SK-N-SH (cell line): ENCODE measurements at regions not wholly inside any gene's neighbourhood (a gene's known extent, or its start where the extent isn't known, plus 50 kb on each side); places are given as distances from the start of the nearest gene placed in this dataset.
A peak's percentile ranks its signal among the peaks of the same experiment; 100 is the strongest.

Experiments
- CTCF ChIA-PET: fragments of 300-600, 350-600 bp; formaldehyde crosslinking; extraction: SDS; loops from one replicate; lab custom pipeline; 2021; lab: Yijun Ruan, JAX
- POLR2A ChIA-PET: fragments of 350-600 bp; sonication (Branson Sonifier 250); formaldehyde crosslinking; extraction: SDS; loops from one replicate; lab custom pipeline; 2020; ENCODE audit warnings: antibody characterized with exemption, inconsistent platforms; lab: Yijun Ruan, JAX
- DNase-seq: peaks from one replicate; pipeline ENCODE4 v3.0.0; 2012
- H2AFZ ChIP-seq: fragments of 200-600 bp; sonication (generic); 2 replicates; pipeline ENCODE4 v1.8.1; 2016; ENCODE audit warnings: antibody characterized with exemption, mild to moderate bottlenecking, low read depth
- H3F3A ChIP-seq: fragments of 200-600 bp; sonication (generic); replicated peaks from 2 replicates; pipeline ENCODE3; 2016; ENCODE audit warnings: antibody characterized with exemption, mild to moderate bottlenecking; ENCODE audit not compliant: insufficient read depth
- H3K27ac ChIP-seq, 2 experiments: fragments of 200-500 bp in 1 of 2; fragments of 200-600 bp in 1 of 2; sonication (Bioruptor generic) in 1 of 2; sonication (generic), shearing (Covaris generic) in 1 of 2; 2 replicates each; pipeline versions ENCODE4 v1.5.1 to v1.6.1; 2014 to 2016; ENCODE audit warnings: low read depth in 2 of 2, inconsistent platforms in 1 of 2, low read length in 1 of 2, mild to moderate bottlenecking in 1 of 2, mixed read lengths in 1 of 2
- H3K27me3 ChIP-seq: fragments of 200-600 bp; sonication (generic), shearing (Covaris generic); 2 replicates; pipeline ENCODE4 v1.6.1; 2016; ENCODE audit warnings: mixed run types; ENCODE audit not compliant: insufficient read depth
- H3K36me3 ChIP-seq, 2 experiments: fragments of 200-500 bp in 1 of 2; fragments of 200-600 bp in 1 of 2; sonication (Bioruptor generic) in 1 of 2; sonication (generic) in 1 of 2; replicated peaks in 1 of 2; 2 replicates each; pipeline versions ENCODE3 to v1.5.1; 2014 to 2016; ENCODE audit warnings: low read length in 1 of 2, mild to moderate bottlenecking in 1 of 2; ENCODE audit not compliant: insufficient read depth in 2 of 2, control insufficient read depth in 1 of 2
- H3K4me1 ChIP-seq, 2 experiments: fragments of 200-500 bp in 1 of 2; fragments of 200-600 bp in 1 of 2; sonication (Bioruptor generic) in 1 of 2; sonication (generic), shearing (Covaris generic) in 1 of 2; 2 replicates each; pipeline versions ENCODE4 v1.5.1 to v1.6.1; 2014 to 2016; ENCODE audit warnings: low read depth in 1 of 2, low read length in 1 of 2, mixed run types in 1 of 2; ENCODE audit not compliant: insufficient read depth in 2 of 2, control insufficient read depth in 1 of 2
- H3K4me2 ChIP-seq: fragments of 200-600 bp; sonication (generic), shearing (Covaris generic); 2 replicates; pipeline ENCODE4 v1.6.1; 2017; ENCODE audit warnings: mixed run types
- H3K4me3 ChIP-seq, 2 experiments: fragments of 200-500 bp in 1 of 2; fragments of 200-600 bp in 1 of 2; sonication (Bioruptor generic) in 1 of 2; sonication (generic), shearing (Covaris generic) in 1 of 2; 2 replicates each; pipeline versions ENCODE4 v1.5.1 to v1.8.1; 2014 to 2016; ENCODE audit warnings: low read depth in 2 of 2, inconsistent platforms in 1 of 2, low read length in 1 of 2, mild to moderate bottlenecking in 1 of 2, mixed read lengths in 1 of 2, moderate library complexity in 1 of 2
- H3K79me2 ChIP-seq: fragments of 200-600 bp; sonication (generic); 2 replicates; pipeline ENCODE4 v1.8.1; 2017; ENCODE audit warnings: mild to moderate bottlenecking; ENCODE audit not compliant: insufficient read depth
- H3K9ac ChIP-seq: fragments of 200-600 bp; sonication (generic); 2 replicates; pipeline ENCODE4 v1.6.1; 2017; ENCODE audit warnings: mixed run types
- H3K9me2 ChIP-seq: fragments of 200-600 bp; sonication (generic); 2 replicates; pipeline ENCODE4 v1.6.1; 2017; ENCODE audit warnings: mixed run types
- H3K9me3 ChIP-seq: fragments of 200-600 bp; sonication (generic); 2 replicates; pipeline ENCODE4 v1.6.1; 2017; ENCODE audit warnings: mixed run types, mild to moderate bottlenecking, moderate library complexity
- H4K20me1 ChIP-seq: fragments of 200-600 bp; sonication (generic); 2 replicates; pipeline ENCODE4 v1.6.1; 2017; ENCODE audit warnings: mild to moderate bottlenecking, mixed run types; ENCODE audit not compliant: insufficient read depth
- FOSL2 ChIP-seq: IDR thresholded peaks from 2 replicates; pipeline ENCODE4 v1.4.0; 2012; ENCODE audit warnings: low read depth, mild to moderate bottlenecking, moderate library complexity, borderline replicate concordance
- FOXJ3 ChIP-seq: sonication (generic); formaldehyde crosslinking; IDR thresholded peaks from 2 replicates; pipeline ENCODE4 v1.5.1; 2020; ENCODE audit warnings: mild to moderate bottlenecking, missing genetic modification reagents
- JUND ChIP-seq: IDR thresholded peaks from 2 replicates; pipeline ENCODE4 v1.4.0; 2012
- MEF2A ChIP-seq: IDR thresholded peaks from 2 replicates; pipeline ENCODE4 v1.4.0; 2012; ENCODE audit warnings: low read depth, borderline replicate concordance
- MXI1 ChIP-seq: IDR thresholded peaks from 2 replicates; pipeline ENCODE4 v1.6.1; 2012; ENCODE audit warnings: mild to moderate bottlenecking, low read depth, low read length, improper control_type of control experiment
- NFIC ChIP-seq: IDR thresholded peaks from 2 replicates; pipeline ENCODE4 v1.4.0; 2012; ENCODE audit warnings: borderline replicate concordance
- NRF1 ChIP-seq: IDR thresholded peaks from 2 replicates; pipeline ENCODE4 v1.6.1; 2012; ENCODE audit warnings: low read depth, mild to moderate bottlenecking, low read length
- RAD21 ChIP-seq: IDR thresholded peaks from 2 replicates; pipeline ENCODE4 v1.6.1; 2012; ENCODE audit warnings: mild to moderate bottlenecking, low read length
- RCOR1 ChIP-seq: fragments of 150-350 bp; IDR thresholded peaks from 2 replicates; pipeline ENCODE4 v1.6.1; 2017; ENCODE audit warnings: antibody characterized with exemption, low read length
- RFX5 ChIP-seq: IDR thresholded peaks from 2 replicates; pipeline ENCODE4 v1.6.1; 2012; ENCODE audit warnings: mild to moderate bottlenecking, improper control_type of control experiment, low read length
- SIN3A ChIP-seq: IDR thresholded peaks from 2 replicates; pipeline ENCODE4 v1.6.1; 2012; ENCODE audit warnings: low read depth, mild to moderate bottlenecking, low read length, moderate library complexity, borderline replicate concordance
- TCF12 ChIP-seq: IDR thresholded peaks from 2 replicates; pipeline ENCODE4 v1.4.0; 2012
- WGBS: methylation state at CpG from one replicate; pipeline ENCODE4 v1.1.6; 2017; ENCODE audit warnings: low lambda C conversion rate; 5-methylcytosine and 5-hydroxymethylcytosine counted together
- TF ChIP-seq, protein P1 (sequence below): IDR thresholded peaks from 2 replicates; pipeline ENCODE4 v1.6.1; 2012; ENCODE audit warnings: mild to moderate bottlenecking, low read depth, low read length, moderate library complexity
- TF ChIP-seq, protein P2 (sequence below): IDR thresholded peaks from 2 replicates; pipeline ENCODE4 v1.4.0; 2012; ENCODE audit warnings: low read depth, borderline replicate concordance
- TF ChIP-seq, protein P3 (sequence below): fragments of 150-350 bp; IDR thresholded peaks from 2 replicates; pipeline ENCODE4 v1.6.1; 2017; ENCODE audit warnings: antibody characterized with exemption, low read length, low read depth, borderline replicate concordance
- TF ChIP-seq, protein P4 (sequence below): IDR thresholded peaks from 2 replicates; pipeline ENCODE4 v1.4.0; 2012; ENCODE audit warnings: low read depth, borderline replicate concordance
- TF ChIP-seq, protein P5 (sequence below): IDR thresholded peaks from 2 replicates; pipeline ENCODE4 v1.4.0; 2012; ENCODE audit warnings: low read depth
- TF ChIP-seq, protein P6 (sequence below): fragments of 200-600 bp; sonication (generic); IDR thresholded peaks from 2 replicates; pipeline ENCODE4 v1.6.1; 2017; ENCODE audit warnings: antibody characterized with exemption, mild to moderate bottlenecking, moderate library complexity

DNA sequence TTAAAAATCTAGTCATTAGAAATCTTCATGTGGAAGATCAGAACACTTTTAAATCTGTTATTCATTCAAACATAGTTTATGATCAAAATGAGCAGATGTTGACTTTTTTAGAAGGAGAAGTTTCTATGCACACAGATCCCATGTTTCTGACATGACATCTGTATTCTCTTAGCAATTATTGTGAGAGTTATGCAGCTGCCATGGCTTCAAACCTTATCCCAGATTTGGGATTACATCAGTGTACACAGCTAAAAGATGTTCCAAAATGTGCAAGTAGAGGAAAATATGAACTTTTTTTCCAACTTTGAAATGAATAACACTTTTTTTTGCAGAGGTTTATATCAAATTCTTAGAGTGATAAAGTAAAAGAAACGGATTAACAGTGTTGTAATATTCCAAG lies 1166.9 kb downstream of the ZPLD1 start (continued):
- TF ChIP-seq, protein P1, sequence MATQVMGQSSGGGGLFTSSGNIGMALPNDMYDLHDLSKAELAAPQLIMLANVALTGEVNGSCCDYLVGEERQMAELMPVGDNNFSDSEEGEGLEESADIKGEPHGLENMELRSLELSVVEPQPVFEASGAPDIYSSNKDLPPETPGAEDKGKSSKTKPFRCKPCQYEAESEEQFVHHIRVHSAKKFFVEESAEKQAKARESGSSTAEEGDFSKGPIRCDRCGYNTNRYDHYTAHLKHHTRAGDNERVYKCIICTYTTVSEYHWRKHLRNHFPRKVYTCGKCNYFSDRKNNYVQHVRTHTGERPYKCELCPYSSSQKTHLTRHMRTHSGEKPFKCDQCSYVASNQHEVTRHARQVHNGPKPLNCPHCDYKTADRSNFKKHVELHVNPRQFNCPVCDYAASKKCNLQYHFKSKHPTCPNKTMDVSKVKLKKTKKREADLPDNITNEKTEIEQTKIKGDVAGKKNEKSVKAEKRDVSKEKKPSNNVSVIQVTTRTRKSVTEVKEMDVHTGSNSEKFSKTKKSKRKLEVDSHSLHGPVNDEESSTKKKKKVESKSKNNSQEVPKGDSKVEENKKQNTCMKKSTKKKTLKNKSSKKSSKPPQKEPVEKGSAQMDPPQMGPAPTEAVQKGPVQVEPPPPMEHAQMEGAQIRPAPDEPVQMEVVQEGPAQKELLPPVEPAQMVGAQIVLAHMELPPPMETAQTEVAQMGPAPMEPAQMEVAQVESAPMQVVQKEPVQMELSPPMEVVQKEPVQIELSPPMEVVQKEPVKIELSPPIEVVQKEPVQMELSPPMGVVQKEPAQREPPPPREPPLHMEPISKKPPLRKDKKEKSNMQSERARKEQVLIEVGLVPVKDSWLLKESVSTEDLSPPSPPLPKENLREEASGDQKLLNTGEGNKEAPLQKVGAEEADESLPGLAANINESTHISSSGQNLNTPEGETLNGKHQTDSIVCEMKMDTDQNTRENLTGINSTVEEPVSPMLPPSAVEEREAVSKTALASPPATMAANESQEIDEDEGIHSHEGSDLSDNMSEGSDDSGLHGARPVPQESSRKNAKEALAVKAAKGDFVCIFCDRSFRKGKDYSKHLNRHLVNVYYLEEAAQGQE = no peak
- TF ChIP-seq MEF2A = no peak
- TF ChIP-seq TCF12 = no peak
- TF ChIP-seq, protein P2, sequence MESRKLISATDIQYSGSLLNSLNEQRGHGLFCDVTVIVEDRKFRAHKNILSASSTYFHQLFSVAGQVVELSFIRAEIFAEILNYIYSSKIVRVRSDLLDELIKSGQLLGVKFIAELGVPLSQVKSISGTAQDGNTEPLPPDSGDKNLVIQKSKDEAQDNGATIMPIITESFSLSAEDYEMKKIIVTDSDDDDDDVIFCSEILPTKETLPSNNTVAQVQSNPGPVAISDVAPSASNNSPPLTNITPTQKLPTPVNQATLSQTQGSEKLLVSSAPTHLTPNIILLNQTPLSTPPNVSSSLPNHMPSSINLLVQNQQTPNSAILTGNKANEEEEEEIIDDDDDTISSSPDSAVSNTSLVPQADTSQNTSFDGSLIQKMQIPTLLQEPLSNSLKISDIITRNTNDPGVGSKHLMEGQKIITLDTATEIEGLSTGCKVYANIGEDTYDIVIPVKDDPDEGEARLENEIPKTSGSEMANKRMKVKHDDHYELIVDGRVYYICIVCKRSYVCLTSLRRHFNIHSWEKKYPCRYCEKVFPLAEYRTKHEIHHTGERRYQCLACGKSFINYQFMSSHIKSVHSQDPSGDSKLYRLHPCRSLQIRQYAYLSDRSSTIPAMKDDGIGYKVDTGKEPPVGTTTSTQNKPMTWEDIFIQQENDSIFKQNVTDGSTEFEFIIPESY = no peak

DNA sequence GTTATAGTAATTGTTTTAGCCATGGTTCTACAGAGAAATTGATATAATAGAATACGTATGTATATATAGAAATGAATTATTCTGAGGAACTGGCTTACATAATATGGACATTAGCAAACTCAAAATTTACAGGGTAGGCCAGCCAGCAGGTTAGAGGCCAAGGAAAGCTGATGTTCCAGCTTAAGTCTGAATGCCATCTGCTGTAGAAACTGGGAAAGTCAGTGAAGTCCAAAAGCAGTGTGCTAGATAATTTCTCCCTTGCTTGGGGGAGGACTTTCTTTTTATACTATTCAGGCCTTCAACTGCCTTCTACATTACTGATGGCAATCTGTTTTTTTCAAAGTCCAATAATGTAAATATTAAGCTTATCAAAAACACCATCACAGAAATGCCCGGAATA lies 1174.7 kb downstream of the ZPLD1 start:
- no peaks in the 10 kb centered on the region for H4K20me1 ChIP-seq
- TF ChIP-seq MEF2A (no peak), SIN3A (no peak), NFIC (no peak), MXI1 (no peak), FOXJ3 (no peak), FOSL2 (no peak), NRF1 (no peak), RAD21 (0 out of 2 replicates have a peak, but pooled peaks have one; percentile 15), RFX5 (no peak), JUND (no peak), RCOR1 (no peak)
- TF ChIP-seq, protein P1 = no peak
- TF ChIP-seq, protein P3, sequence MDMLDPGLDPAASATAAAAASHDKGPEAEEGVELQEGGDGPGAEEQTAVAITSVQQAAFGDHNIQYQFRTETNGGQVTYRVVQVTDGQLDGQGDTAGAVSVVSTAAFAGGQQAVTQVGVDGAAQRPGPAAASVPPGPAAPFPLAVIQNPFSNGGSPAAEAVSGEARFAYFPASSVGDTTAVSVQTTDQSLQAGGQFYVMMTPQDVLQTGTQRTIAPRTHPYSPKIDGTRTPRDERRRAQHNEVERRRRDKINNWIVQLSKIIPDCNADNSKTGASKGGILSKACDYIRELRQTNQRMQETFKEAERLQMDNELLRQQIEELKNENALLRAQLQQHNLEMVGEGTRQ = no peak
- TF ChIP-seq, protein P4, sequence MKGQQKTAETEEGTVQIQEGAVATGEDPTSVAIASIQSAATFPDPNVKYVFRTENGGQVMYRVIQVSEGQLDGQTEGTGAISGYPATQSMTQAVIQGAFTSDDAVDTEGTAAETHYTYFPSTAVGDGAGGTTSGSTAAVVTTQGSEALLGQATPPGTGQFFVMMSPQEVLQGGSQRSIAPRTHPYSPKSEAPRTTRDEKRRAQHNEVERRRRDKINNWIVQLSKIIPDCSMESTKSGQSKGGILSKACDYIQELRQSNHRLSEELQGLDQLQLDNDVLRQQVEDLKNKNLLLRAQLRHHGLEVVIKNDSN = no peak
- TF ChIP-seq, protein P5, sequence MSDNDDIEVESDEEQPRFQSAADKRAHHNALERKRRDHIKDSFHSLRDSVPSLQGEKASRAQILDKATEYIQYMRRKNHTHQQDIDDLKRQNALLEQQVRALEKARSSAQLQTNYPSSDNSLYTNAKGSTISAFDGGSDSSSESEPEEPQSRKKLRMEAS = no peak
- TF ChIP-seq, protein P6, sequence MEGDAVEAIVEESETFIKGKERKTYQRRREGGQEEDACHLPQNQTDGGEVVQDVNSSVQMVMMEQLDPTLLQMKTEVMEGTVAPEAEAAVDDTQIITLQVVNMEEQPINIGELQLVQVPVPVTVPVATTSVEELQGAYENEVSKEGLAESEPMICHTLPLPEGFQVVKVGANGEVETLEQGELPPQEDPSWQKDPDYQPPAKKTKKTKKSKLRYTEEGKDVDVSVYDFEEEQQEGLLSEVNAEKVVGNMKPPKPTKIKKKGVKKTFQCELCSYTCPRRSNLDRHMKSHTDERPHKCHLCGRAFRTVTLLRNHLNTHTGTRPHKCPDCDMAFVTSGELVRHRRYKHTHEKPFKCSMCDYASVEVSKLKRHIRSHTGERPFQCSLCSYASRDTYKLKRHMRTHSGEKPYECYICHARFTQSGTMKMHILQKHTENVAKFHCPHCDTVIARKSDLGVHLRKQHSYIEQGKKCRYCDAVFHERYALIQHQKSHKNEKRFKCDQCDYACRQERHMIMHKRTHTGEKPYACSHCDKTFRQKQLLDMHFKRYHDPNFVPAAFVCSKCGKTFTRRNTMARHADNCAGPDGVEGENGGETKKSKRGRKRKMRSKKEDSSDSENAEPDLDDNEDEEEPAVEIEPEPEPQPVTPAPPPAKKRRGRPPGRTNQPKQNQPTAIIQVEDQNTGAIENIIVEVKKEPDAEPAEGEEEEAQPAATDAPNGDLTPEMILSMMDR = 0 out of 2 replicates have a peak, but pooled peaks have one; percentile 15
- TF ChIP-seq, all 33 proteins: peak for 2
- CTCF ChIA-PET = no interaction called here

More for the DNA sequence above, 1174.7 kb downstream of the ZPLD1 start:
- Histone ChIP-seq H3K4me1 (no peaks in the 10 kb centered on the region; a peak in 1 of 4 replicates), H3F3A (no peaks in the 10 kb centered on the region), H3K9ac (no peak overlapping the region), H2AFZ (no peak overlapping the region), H3K79me2 (no peaks in the 10 kb centered on the region), H3K36me3 (no peaks in the 10 kb centered on the region), H3K4me2 (no peak overlapping the region), H3K27me3 (no peaks in the 10 kb centered on the region), H3K4me3 (no peak overlapping the region), H3K9me3 (no peaks in the 10 kb centered on the region), H3K9me2 (no peaks in the 10 kb centered on the region), H3K27ac (no peak overlapping the region)
- DNase-seq = no peak
- POLR2A ChIA-PET = no interaction called here
- WGBS = 72% methylated on average over 2 of the region's 2 CpGs
